ENCODE measurements at regions not wholly inside any gene's neighbourhood (a gene's known extent, or its start where the extent isn't known, plus 50 kb on each side); places are given as distances from the start of the nearest gene placed in this dataset.

DNA sequence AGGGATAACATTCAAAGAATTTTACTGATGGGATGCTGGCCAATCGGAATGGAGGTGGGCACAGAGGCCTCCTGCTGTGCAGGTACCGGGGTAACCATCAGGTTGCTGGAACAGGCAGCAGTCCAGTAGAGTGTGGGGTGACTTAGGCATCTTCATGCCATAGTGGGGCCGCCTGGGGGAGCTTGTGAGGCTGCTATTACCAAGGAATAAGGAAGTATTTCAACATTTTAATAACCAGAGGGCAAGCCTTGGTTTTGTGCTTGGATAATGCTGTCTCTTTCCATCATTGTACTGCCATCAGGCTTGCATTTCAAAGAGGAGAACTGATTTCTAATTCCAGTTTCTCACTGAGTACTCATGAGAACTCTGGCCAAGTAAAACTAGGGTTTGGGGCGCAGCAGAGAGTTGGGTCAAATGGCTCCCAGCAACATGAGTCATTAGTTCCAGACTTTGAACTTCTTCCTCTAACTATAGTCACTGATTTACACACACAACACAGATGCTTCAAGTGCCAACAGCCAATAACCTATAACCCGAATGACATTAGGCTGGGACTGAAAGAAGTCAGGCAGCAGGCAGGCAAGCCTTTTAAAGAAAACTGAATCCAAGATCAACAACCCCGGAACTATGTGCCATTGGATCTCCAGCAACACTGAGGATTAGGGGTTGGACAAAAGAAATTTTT, 56.1 kb upstream of the FHL2 start:
- Mint-ChIP-seq H3K4me3 (no peak overlapping the region), H3K36me3 (ENCODE audit: low read depth) (no peaks in the 10 kb centered on the region), H3K27me3 (ENCODE audit: insufficient read depth) (peaks cover 4% of the 10 kb centered on the region), H3K4me1 (no peaks in the 10 kb centered on the region), H3K27ac (no peak overlapping the region), H3K9me3 (no peaks in the 10 kb centered on the region)
- DNase-seq: peak; percentile 76
- H3K9me3 ChIP-seq (ENCODE audit: control insufficient read depth, low read length): no peaks in the 10 kb centered on the region
- H3K9ac ChIP-seq (ENCODE audit: extremely low read depth, low read length, poor library complexity, severe bottlenecking): no peak overlapping the region
- H3K4me1 ChIP-seq (ENCODE audit: control insufficient read depth, insufficient read depth, low read length): no peaks in the 10 kb centered on the region
- WGBS, 2 experiments (ENCODE audit: insufficient coverage in 1 of 2, insufficient read length in 1 of 2): 77 to 100% methylated on average over 3 to 6 of the region's 6 CpGs
- no peak overlapping the region for H3K27ac ChIP-seq (ENCODE audit: low read depth, low read length)
- H3K36me3 ChIP-seq (ENCODE audit: control insufficient read depth, insufficient read depth, low read length): no peaks in the 10 kb centered on the region
- TF ChIP-seq CTCF (conservative IDR thresholded peaks at IDR 0.05): peak; percentile 64
- H3K4me3 ChIP-seq (ENCODE audit: low read length): no peak overlapping the region
- H3K27me3 ChIP-seq (ENCODE audit: control insufficient read depth, insufficient read depth, low read length, poor library complexity, severe bottlenecking): no peaks in the 10 kb centered on the region

DNA sequence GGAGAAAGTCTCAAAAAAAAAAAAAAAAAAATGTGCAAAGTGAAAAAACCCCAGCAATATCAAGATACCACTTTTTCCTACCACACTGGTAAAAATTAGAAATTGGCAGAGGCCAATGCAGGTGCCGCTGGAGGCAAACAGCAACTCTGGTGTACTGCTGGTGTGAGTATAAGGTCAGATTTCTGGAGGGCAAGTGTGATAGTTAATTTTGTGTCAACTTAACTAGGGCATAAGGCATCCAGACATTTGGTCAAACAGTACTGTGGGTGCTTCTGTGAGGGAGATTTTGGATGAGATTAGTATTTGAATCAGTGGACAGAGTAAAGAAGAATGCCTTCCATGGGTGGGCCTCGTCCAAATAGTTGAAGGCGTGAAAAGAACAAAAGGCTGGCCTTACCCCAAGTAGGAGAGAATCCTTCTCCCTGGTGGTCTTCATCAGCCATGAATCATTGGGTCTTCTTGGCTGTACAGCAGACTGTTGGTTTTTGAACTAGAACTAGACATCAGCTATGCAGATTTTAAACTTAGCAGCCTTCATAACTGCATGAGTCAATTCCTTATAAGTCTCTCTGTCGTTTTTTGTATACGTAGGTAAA, 52.8 kb upstream of the FHL2 start:
- no peak overlapping the region for H3K9ac ChIP-seq (ENCODE audit: extremely low read depth, low read length, poor library complexity, severe bottlenecking)
- DNase-seq: no peak
- no peak for TF ChIP-seq CTCF (conservative IDR thresholded peaks at IDR 0.05)
- no peaks in the 10 kb centered on the region for H3K9me3 ChIP-seq (ENCODE audit: control insufficient read depth, low read length)
- no peak overlapping the region for H3K27ac ChIP-seq (ENCODE audit: low read depth, low read length)
- no peaks in the 10 kb centered on the region for H3K4me1 ChIP-seq (ENCODE audit: control insufficient read depth, insufficient read depth, low read length)
- H3K27me3 ChIP-seq (ENCODE audit: control insufficient read depth, insufficient read depth, low read length, poor library complexity, severe bottlenecking): no peaks in the 10 kb centered on the region
- H3K36me3 Mint-ChIP-seq (ENCODE audit: low read depth): no peaks in the 10 kb centered on the region
- no peak overlapping the region for H3K4me3 Mint-ChIP-seq
- no peaks in the 10 kb centered on the region for H3K9me3 Mint-ChIP-seq
- H3K4me3 ChIP-seq (ENCODE audit: low read length): no peak overlapping the region
- peaks cover 4% of the 10 kb centered on the region for H3K27me3 Mint-ChIP-seq (ENCODE audit: insufficient read depth)
- no peaks in the 10 kb centered on the region for H3K36me3 ChIP-seq (ENCODE audit: control insufficient read depth, insufficient read depth, low read length)
- 93 to 100% methylated on average over 2 to 5 of the region's 5 CpGs for WGBS, 2 experiments (ENCODE audit: insufficient coverage in 1 of 2, insufficient read length in 1 of 2)
- no peak overlapping the region for H3K27ac Mint-ChIP-seq
- H3K4me1 Mint-ChIP-seq: no peaks in the 10 kb centered on the region

GRCh38 chr2:105450471-105450870, 51.6 kb upstream of the FHL2 start:
- no peak overlapping the region for H3K4me3 Mint-ChIP-seq
- Histone ChIP-seq H3K9me3 (ENCODE audit: control insufficient read depth, low read length) (no peaks in the 10 kb centered on the region), H3K27ac (ENCODE audit: low read depth, low read length) (no peak overlapping the region), H3K4me3 (ENCODE audit: low read length) (no peak overlapping the region), H3K9ac (ENCODE audit: extremely low read depth, low read length, poor library complexity, severe bottlenecking) (no peak overlapping the region), H3K4me1 (ENCODE audit: control insufficient read depth, insufficient read depth, low read length) (no peaks in the 10 kb centered on the region), H3K36me3 (ENCODE audit: control insufficient read depth, insufficient read depth, low read length) (no peaks in the 10 kb centered on the region), H3K27me3 (ENCODE audit: control insufficient read depth, insufficient read depth, low read length, poor library complexity, severe bottlenecking) (no peaks in the 10 kb centered on the region)
- no peaks in the 10 kb centered on the region for H3K27me3 Mint-ChIP-seq (ENCODE audit: insufficient read depth)
- H3K36me3 Mint-ChIP-seq (ENCODE audit: low read depth): no peaks in the 10 kb centered on the region
- H3K4me1 Mint-ChIP-seq: no peaks in the 10 kb centered on the region
- no peak overlapping the region for H3K27ac Mint-ChIP-seq
- 76 to 83% methylated on average over 3 to 6 of the region's 6 CpGs for WGBS, 2 experiments (ENCODE audit: insufficient coverage in 1 of 2, insufficient read length in 1 of 2)
- H3K9me3 Mint-ChIP-seq: no peaks in the 10 kb centered on the region
- TF ChIP-seq CTCF (conservative IDR thresholded peaks at IDR 0.05): no peak
- no peak for DNase-seq

All from endodermal cell (in vitro differentiated cells).